Colonic mucosa (tissue), 4 donors: ENCODE measurements at regions not wholly inside any gene's neighbourhood (a gene's known extent, or its start where the extent isn't known, plus 50 kb on each side); places are given as distances from the start of the nearest gene placed in this dataset.

Source experiments
- DNase-seq: peaks from one replicate; pipeline ENCODE4 v3.0.0-alpha.2; 2020
- H3K27ac ChIP-seq: fragments of 200-600 bp; one replicate; pipeline ENCODE4 v1.8.0; 2021
- H3K27me3 ChIP-seq: fragments of 200-600 bp; one replicate; pipeline ENCODE4 v1.8.0; 2021
- H3K36me3 ChIP-seq: fragments of 200-600 bp; one replicate; pipeline ENCODE4 v1.8.0; 2021
- H3K4me1 ChIP-seq: fragments of 200-600 bp; one replicate; pipeline ENCODE4 v1.8.0; 2021; ENCODE audit warnings: mild to moderate bottlenecking
- H3K4me3 ChIP-seq: fragments of 200-600 bp; one replicate; pipeline ENCODE4 v1.8.0; 2021
- H3K9ac ChIP-seq, 2 donors: one replicate each; pipeline ENCODE4 v1.7.0; 2013; ENCODE audit warnings: control low read depth in 2 of 2, low read depth in 2 of 2, low read length in 2 of 2
- H3K9me3 ChIP-seq: fragments of 200-600 bp; one replicate; pipeline ENCODE4 v1.8.0; 2021
- CTCF ChIP-seq: fragments of 200-600 bp; IDR thresholded peaks from one replicate; pipeline ENCODE4 v1.8.0; 2022; ENCODE audit warnings: antibody characterized with exemption, mild to moderate bottlenecking
- intact Hi-C: fragments of 100-400 bp; cut with DNase I; formaldehyde crosslinking; loops from one replicate; pipeline ENCODE4 v1.14.1; 2022
- donor health status: healthy.
- donor health status: DM: no; HTN: no; CAD: no.
- donor health status: DM: no; HTN: no; CAD: no.

GRCh38 chr5:125775896-125776295 is 647.3 kb upstream of the GRAMD2B start:
- Histone ChIP-seq H3K9ac (no peak overlapping the region), H3K36me3 (no peaks in the 10 kb centered on the region), H3K27ac (no peak overlapping the region), H3K27me3 (no peaks in the 10 kb centered on the region), H3K4me3 (no peak overlapping the region), H3K9me3 (no peaks in the 10 kb centered on the region), H3K4me1 (no peaks in the 10 kb centered on the region)
- intact Hi-C loops = no loop called here
- DNase-seq = no peak
- no peak for TF ChIP-seq CTCF

GRCh38 chr5:125776656-125777139 is 646.5 kb upstream of the GRAMD2B start:
- Histone ChIP-seq H3K9me3 (no peaks in the 10 kb centered on the region), H3K4me3 (no peak overlapping the region), H3K36me3 (no peaks in the 10 kb centered on the region), H3K27me3 (no peaks in the 10 kb centered on the region), H3K9ac (no peak overlapping the region), H3K27ac (no peak overlapping the region), H3K4me1 (no peaks in the 10 kb centered on the region)
- intact Hi-C loops = no loop called here
- no peak for DNase-seq
- no peak for TF ChIP-seq CTCF

- no peak overlapping the region for H3K9ac ChIP-seq
- H3K27ac ChIP-seq = no peak overlapping the region
- H3K4me3 ChIP-seq = no peak overlapping the region
- H3K9me3 ChIP-seq = no peaks in the 10 kb centered on the region
- H3K27me3 ChIP-seq = no peaks in the 10 kb centered on the region
- intact Hi-C loops = no loop called here
- DNase-seq = no peak
- H3K36me3 ChIP-seq = no peaks in the 10 kb centered on the region
- TF ChIP-seq CTCF = no peak
- no peaks in the 10 kb centered on the region for H3K4me1 ChIP-seq
Measured at GRCh38 chr5:125778791-125779190, 644.4 kb upstream of the GRAMD2B start.

GRCh38 chr5:125785407-125785806 is 637.8 kb upstream of the GRAMD2B start:
- TF ChIP-seq CTCF = no peak
- Histone ChIP-seq H3K27ac (no peak overlapping the region), H3K9ac (no peak overlapping the region), H3K9me3 (no peaks in the 10 kb centered on the region), H3K36me3 (no peaks in the 10 kb centered on the region), H3K4me3 (no peak overlapping the region), H3K4me1 (no peaks in the 10 kb centered on the region), H3K27me3 (no peaks in the 10 kb centered on the region)
- intact Hi-C loops = no loop called here
- no peak for DNase-seq

GRCh38 chr5:125786021-125786420 is 637.2 kb upstream of the GRAMD2B start:
- Histone ChIP-seq H3K36me3 (no peaks in the 10 kb centered on the region), H3K4me3 (no peak overlapping the region), H3K4me1 (no peaks in the 10 kb centered on the region), H3K9me3 (no peaks in the 10 kb centered on the region), H3K27ac (no peak overlapping the region), H3K9ac (no peak overlapping the region), H3K27me3 (no peaks in the 10 kb centered on the region)
- no peak for TF ChIP-seq CTCF
- intact Hi-C loops = no loop called here
- DNase-seq = no peak

GRCh38 chr5:125793470-125793869 is 629.7 kb upstream of the GRAMD2B start:
- H3K36me3 ChIP-seq = no peaks in the 10 kb centered on the region

More at GRCh38 chr5:125793470-125793869, 629.7 kb upstream of the GRAMD2B start:
- no peak overlapping the region for H3K4me3 ChIP-seq
- H3K27ac ChIP-seq = no peak overlapping the region
- no peaks in the 10 kb centered on the region for H3K4me1 ChIP-seq
- H3K9ac ChIP-seq = no peak overlapping the region
- H3K9me3 ChIP-seq = no peaks in the 10 kb centered on the region
- no peak for TF ChIP-seq CTCF
- intact Hi-C loops = no loop called here
- no peak for DNase-seq
- H3K27me3 ChIP-seq = no peaks in the 10 kb centered on the region
